Left ventricle myocardium inferior (tissue), 1 donor: ENCODE measurements at regions not wholly inside any gene's neighbourhood (a gene's known extent, or its start where the extent isn't known, plus 50 kb on each side); places are given as distances from the start of the nearest gene placed in this dataset.

Experiments used
- DNase-seq: peaks from one replicate; pipeline ENCODE4 v3.0.0-alpha.2; 2020
- H3K27ac ChIP-seq: fragments of 200-600 bp; replicated peaks from 2 replicates; pipeline ENCODE4 v1.8.0; 2021
- H3K27me3 ChIP-seq: fragments of 200-600 bp; 2 replicates; pipeline ENCODE4 v1.8.0; 2021; ENCODE audit warnings: low read depth
- H3K36me3 ChIP-seq: fragments of 200-600 bp; 2 replicates; pipeline ENCODE4 v1.8.0; 2021
- H3K4me1 ChIP-seq: fragments of 200-600 bp; 2 replicates; pipeline ENCODE4 v1.8.0; 2021
- H3K4me3 ChIP-seq: fragments of 200-600 bp; 2 replicates; pipeline ENCODE4 v1.8.0; 2021; ENCODE audit warnings: mild to moderate bottlenecking, moderate library complexity
- H3K9me3 ChIP-seq: fragments of 200-600 bp; replicated peaks from 2 replicates; pipeline ENCODE4 v1.8.0; 2021
- intact Hi-C: fragments of 100-400 bp; cut with micrococcal nuclease; formaldehyde crosslinking; loops from one replicate; pipeline ENCODE4 v1.11.0; 2022
- TF ChIP-seq, protein P1 (sequence below): fragments of 200-600 bp; IDR thresholded peaks from 2 replicates; pipeline ENCODE4 v1.8.0; 2021; ENCODE audit warnings: antibody characterized with exemption, mild to moderate bottlenecking, borderline replicate concordance
- donor health status: DM: no; HTN: yes; CAD: no; lungs with severe emphysema.

DNA sequence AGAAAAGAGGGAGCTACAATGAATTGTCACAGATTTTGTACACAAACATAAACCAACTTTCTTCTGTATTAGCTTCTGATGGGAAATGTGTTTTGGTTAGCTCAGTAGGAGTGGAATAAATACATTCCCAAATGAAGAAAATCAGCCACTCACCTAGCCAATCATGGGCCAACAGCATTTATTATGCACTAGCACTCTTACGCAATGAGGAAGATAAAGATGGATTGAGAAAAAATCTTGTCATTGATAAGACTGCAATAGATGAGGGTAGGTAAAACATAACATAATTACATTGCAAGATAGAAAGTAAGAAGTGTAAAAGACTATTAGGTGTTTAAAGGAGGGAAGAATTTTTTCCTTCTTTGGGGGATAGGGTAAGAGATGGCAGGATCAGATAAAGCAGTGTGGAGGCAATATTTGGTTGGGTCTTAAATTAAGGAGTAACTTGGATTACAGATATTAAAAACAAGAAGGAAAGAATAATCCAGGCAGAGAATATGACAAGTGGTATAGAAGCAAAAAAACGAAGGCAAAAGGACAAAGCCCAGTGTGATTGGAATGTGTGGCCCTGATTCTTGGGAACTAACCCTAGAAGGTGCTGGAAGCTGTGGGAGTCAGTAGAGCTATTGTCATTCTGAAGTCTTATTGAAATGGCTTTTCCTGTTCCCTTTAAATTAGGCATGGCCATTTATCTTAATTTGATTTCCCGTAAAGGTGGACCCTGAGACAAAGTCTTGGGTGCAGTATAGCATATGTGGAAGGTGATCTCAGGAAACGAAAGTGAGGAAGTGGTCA lies 208.4 kb upstream of the MEX3C start:
- H3K9me3 ChIP-seq: no peaks in the 10 kb centered on the region
- no peaks in the 10 kb centered on the region for H3K36me3 ChIP-seq
- TF ChIP-seq, protein P1, sequence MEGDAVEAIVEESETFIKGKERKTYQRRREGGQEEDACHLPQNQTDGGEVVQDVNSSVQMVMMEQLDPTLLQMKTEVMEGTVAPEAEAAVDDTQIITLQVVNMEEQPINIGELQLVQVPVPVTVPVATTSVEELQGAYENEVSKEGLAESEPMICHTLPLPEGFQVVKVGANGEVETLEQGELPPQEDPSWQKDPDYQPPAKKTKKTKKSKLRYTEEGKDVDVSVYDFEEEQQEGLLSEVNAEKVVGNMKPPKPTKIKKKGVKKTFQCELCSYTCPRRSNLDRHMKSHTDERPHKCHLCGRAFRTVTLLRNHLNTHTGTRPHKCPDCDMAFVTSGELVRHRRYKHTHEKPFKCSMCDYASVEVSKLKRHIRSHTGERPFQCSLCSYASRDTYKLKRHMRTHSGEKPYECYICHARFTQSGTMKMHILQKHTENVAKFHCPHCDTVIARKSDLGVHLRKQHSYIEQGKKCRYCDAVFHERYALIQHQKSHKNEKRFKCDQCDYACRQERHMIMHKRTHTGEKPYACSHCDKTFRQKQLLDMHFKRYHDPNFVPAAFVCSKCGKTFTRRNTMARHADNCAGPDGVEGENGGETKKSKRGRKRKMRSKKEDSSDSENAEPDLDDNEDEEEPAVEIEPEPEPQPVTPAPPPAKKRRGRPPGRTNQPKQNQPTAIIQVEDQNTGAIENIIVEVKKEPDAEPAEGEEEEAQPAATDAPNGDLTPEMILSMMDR: no peak
- H3K4me1 ChIP-seq: no peaks in the 10 kb centered on the region
- no peaks in the 10 kb centered on the region for H3K27me3 ChIP-seq
- H3K4me3 ChIP-seq: no peak overlapping the region
- intact Hi-C loops: no loop called here
- no peak for DNase-seq
- H3K27ac ChIP-seq: no peak overlapping the region

DNA sequence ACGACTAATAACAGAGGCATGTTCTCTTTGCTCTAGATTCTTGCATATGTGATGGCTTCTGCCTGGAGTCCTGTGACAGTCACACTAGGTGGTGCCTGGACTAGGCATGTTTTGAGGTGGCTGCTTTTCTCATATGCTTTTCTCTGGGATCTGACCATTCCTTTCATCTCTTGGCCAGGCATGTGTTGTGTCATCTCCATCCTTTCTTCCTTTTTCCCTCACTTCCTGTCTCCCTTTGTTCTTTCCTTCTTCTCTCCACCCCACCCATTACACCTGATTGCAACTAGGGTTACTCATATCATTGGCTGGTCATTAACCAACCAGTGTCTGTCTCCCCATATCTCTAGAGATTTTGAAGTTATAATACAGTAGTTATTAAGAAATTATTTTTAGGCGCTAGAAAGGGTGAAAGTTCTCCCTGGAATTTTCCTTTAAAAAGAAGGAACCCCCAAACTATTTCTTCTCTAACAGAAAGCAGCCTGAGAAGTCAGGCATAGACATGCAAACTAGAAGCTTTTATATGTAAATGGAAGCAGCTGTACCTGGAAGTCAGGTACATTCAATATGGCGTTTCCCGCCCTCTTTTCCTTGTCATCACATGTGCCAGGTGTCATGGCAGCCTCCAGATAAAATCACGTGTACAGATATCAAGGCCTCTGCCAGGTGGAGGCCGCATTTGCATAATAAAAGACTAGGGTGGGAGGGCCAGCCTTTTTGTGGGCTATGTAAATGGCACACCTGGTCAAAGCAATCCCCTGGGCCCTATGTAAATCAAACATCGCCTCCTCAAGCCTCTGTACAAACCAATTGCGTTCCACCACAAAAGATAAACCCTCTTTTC lies 220.4 kb upstream of the MEX3C start:
- intact Hi-C loops: no loop called here
- H3K36me3 ChIP-seq: no peaks in the 10 kb centered on the region
- TF ChIP-seq, protein P1: no peak

DNA sequence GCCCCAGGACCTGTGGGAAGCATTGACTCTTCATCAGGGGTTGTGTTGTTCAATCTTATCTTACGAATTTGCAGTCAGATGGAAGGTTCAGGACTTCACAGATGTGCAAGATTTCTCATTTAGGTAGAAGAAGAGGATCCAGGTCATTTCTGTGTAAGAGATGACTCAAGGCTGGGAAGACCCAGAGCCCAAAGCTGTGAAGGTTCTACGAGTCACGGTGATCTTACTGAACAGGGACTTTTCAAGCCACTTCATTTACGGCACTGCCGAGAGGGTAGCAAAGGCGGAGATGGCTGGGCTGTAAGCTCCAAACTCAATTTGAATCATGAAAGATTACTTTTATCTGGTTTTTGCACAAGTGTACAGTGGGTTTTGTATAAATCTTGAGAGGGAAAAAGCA lies 228.0 kb upstream of the MEX3C start:
- Histone ChIP-seq H3K36me3 (no peaks in the 10 kb centered on the region), H3K27ac (no peak overlapping the region), H3K4me1 (no peaks in the 10 kb centered on the region), H3K9me3 (no peaks in the 10 kb centered on the region), H3K27me3 (no peaks in the 10 kb centered on the region), H3K4me3 (no peak overlapping the region)
- intact Hi-C loops: no loop called here
- TF ChIP-seq, protein P1: no peak
- DNase-seq: no peak

More for the DNA sequence above, 220.4 kb upstream of the MEX3C start:
- Histone ChIP-seq H3K27ac (no peak overlapping the region), H3K4me1 (no peaks in the 10 kb centered on the region), H3K9me3 (no peaks in the 10 kb centered on the region), H3K27me3 (no peaks in the 10 kb centered on the region), H3K4me3 (no peak overlapping the region)
- no peak for DNase-seq

DNA sequence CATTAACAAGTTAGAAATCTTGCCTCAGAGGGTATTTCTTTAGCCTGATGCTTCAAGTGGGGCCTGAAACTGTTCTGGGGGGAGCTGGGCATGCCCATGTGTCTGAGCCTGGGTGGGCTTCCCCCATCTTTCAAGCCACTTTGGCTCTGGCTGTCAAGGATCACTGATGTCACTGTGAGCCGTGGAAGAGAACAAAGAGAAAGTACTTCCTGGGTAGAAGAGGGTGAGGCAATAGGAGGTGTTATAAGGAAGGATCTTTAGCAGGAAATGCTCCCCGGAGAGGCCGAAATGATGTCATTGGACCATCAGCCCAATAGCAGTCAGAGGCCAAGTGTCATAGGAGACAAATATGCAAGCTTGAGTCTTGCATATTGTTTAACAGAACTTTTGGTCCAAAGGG lies 228.4 kb upstream of the MEX3C start:
- Histone ChIP-seq H3K27ac (no peak overlapping the region), H3K27me3 (no peaks in the 10 kb centered on the region), H3K4me3 (no peak overlapping the region), H3K9me3 (no peaks in the 10 kb centered on the region), H3K4me1 (no peaks in the 10 kb centered on the region), H3K36me3 (no peaks in the 10 kb centered on the region)
- DNase-seq: no peak
- intact Hi-C loops: no loop called here
- TF ChIP-seq, protein P1: no peak

DNA sequence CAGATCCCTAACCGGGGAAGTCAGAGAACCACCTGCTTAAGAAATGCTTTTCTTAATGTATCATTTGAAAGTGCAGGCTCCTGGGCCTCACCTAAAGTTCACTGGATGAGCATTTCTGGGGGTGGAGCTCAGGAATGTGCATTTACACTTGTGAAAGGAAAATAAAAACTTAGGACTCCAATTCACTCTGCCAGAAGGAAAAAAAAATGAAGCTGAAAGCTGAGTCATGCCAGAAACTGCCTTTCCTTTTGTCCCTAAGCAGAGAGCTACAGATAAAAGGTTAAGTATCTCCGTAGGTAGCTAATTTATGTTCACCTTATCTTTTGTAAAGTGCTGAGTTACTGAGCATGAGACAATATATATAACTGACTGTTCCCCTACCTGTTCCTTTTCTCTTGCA lies 229.5 kb upstream of the MEX3C start:
- TF ChIP-seq, protein P1: no peak
- intact Hi-C loops: no loop called here
- no peaks in the 10 kb centered on the region for H3K27me3 ChIP-seq
- no peak for DNase-seq
- H3K27ac ChIP-seq: no peak overlapping the region
- no peaks in the 10 kb centered on the region for H3K36me3 ChIP-seq
- H3K9me3 ChIP-seq: no peaks in the 10 kb centered on the region
- no peak overlapping the region for H3K4me3 ChIP-seq
- no peaks in the 10 kb centered on the region for H3K4me1 ChIP-seq
